OCI-LY3 (cell line): ENCODE measurements at regions not wholly inside any gene's neighbourhood (a gene's known extent, or its start where the extent isn't known, plus 50 kb on each side); places are given as distances from the start of the nearest gene placed in this dataset.

Experiments used
- H2AFZ ChIP-seq: fragments of 200-600, 300-600 bp; shearing (Covaris generic); 2 replicates; pipeline ENCODE4 v1.6.0; 2014; ENCODE audit warnings: antibody characterized with exemption, low read depth, low read length
- H3K27ac ChIP-seq: fragments of 200-600, 300-600 bp; sonication (generic); 2 replicates; pipeline ENCODE4 v1.5.1; 2014; ENCODE audit warnings: mild to moderate bottlenecking, low read length, moderate library complexity, mixed read lengths
- H3K27me3 ChIP-seq: fragments of 200-600, 300-600 bp; sonication (generic); 2 replicates; pipeline ENCODE4 v1.6.1; 2014; ENCODE audit warnings: low read depth, low read length, mixed read lengths
- H3K36me3 ChIP-seq: fragments of 200-600, 300-600 bp; sonication (generic); replicated peaks from 2 replicates; pipeline ENCODE3; 2014; ENCODE audit warnings: low read depth, low read length, mixed read lengths
- H3K4me1 ChIP-seq: fragments of 300-600, 200-600 bp; sonication (generic); 2 replicates; pipeline ENCODE4 v1.6.1; 2014; ENCODE audit warnings: low read length, mixed read lengths
- H3K4me2 ChIP-seq: fragments of 200-600, 300-600 bp; sonication (generic); 2 replicates; pipeline ENCODE4 v1.6.1; 2014; ENCODE audit warnings: low read length, mixed read lengths
- H3K4me3 ChIP-seq: fragments of 300-600, 200-600 bp; sonication (generic); 2 replicates; pipeline ENCODE4 v1.5.1; 2014; ENCODE audit warnings: antibody characterized with exemption, mild to moderate bottlenecking, low read length, moderate library complexity
- H3K79me2 ChIP-seq: fragments of 300-600, 200-600 bp; shearing (Covaris generic); 2 replicates; pipeline ENCODE4 v1.6.1; 2014; ENCODE audit warnings: mild to moderate bottlenecking, low read length, mixed read lengths
- H3K9ac ChIP-seq: fragments of 300-600, 200-600 bp; shearing (Covaris generic); 2 replicates; pipeline ENCODE4 v1.6.0; 2014; ENCODE audit warnings: mild to moderate bottlenecking, low read length, moderate library complexity
- H3K9me3 ChIP-seq: fragments of 200-600, 300-600 bp; shearing (Covaris generic); 2 replicates; pipeline ENCODE4 v1.6.1; 2014; ENCODE audit warnings: low read length, mixed read lengths; ENCODE audit not compliant: insufficient read depth
- H4K20me1 ChIP-seq: fragments of 200-600, 300-600 bp; sonication (generic); 2 replicates; pipeline ENCODE4 v1.6.1; 2016; ENCODE audit warnings: low read length, mixed read lengths; ENCODE audit not compliant: insufficient read depth
- CTCF ChIP-seq: fragments of 200-600, 300-600 bp; sonication (generic); IDR thresholded peaks from 2 replicates; pipeline ENCODE4 v1.5.1; 2014; ENCODE audit warnings: antibody characterized with exemption, low read length, low read depth
- EZH2phosphoT487 ChIP-seq: fragments of 200-600 bp; shearing (Covaris generic); IDR thresholded peaks from 2 replicates; pipeline ENCODE4 v1.6.1; 2018; ENCODE audit warnings: antibody characterized with exemption, mixed run types, low read depth

GRCh38 chr6:83767033-83767432 is 58.1 kb upstream of the SNAP91 start:
- peaks cover 39% of the 10 kb centered on the region for H3K4me1 ChIP-seq
- no peak overlapping the region for H2AFZ ChIP-seq
- no peak overlapping the region for H3K27ac ChIP-seq
- H3K36me3 ChIP-seq = no peaks in the 10 kb centered on the region
- no peaks in the 10 kb centered on the region for H3K9me3 ChIP-seq
- TF ChIP-seq EZH2phosphoT487 (no peak), CTCF (no peak)
- no peaks in the 10 kb centered on the region for H4K20me1 ChIP-seq
- H3K4me2 ChIP-seq = peak overlapping the region; percentile 13; the same call in 1 of the 2 replicates
- H3K79me2 ChIP-seq = no peaks in the 10 kb centered on the region
- no peaks in the 10 kb centered on the region for H3K27me3 ChIP-seq
- no peak overlapping the region for H3K9ac ChIP-seq
- no peak overlapping the region for H3K4me3 ChIP-seq
